ENCODE measurements at regions not wholly inside any gene's neighbourhood (a gene's known extent, or its start where the extent isn't known, plus 50 kb on each side); places are given as distances from the start of the nearest gene placed in this dataset.
"Not testable (repeated sequence)": the region's sequence is repeated elsewhere in the genome, so short reads cannot be mapped to it uniquely, and the experiment has no call there.

GRCh38 chr4:171532968-171533367 is 280.2 kb upstream of the GALNTL6 start:
- no peak for DNase-seq (ENCODE audit: low read depth)

GRCh38 chr4:171524903-171525302 is 288.3 kb upstream of the GALNTL6 start:
- no peak for DNase-seq (ENCODE audit: low read depth)

- DNase-seq (ENCODE audit: low read depth) = no peak
Observed at GRCh38 chr4:171521726-171522125, 291.5 kb upstream of the GALNTL6 start.

- no peak for DNase-seq (ENCODE audit: low read depth)
Observed at GRCh38 chr4:171519457-171519856, 293.7 kb upstream of the GALNTL6 start.

- DNase-seq (ENCODE audit: low read depth) = no peak
Observed at GRCh38 chr4:171517883-171518282, 295.3 kb upstream of the GALNTL6 start.

GRCh38 chr4:171516694-171517093 is 296.5 kb upstream of the GALNTL6 start:
- no peak for DNase-seq (ENCODE audit: low read depth)

- DNase-seq (ENCODE audit: low read depth) = no peak
Observed at GRCh38 chr4:171484681-171485080, 328.5 kb upstream of the GALNTL6 start.

GRCh38 chr4:171478181-171478580 is 335.0 kb upstream of the GALNTL6 start:
- DNase-seq (ENCODE audit: low read depth) = no peak

- not testable (repeated sequence) for DNase-seq (ENCODE audit: low read depth)
Observed at GRCh38 chr4:171475111-171475510, 338.1 kb upstream of the GALNTL6 start.

- no peak for DNase-seq (ENCODE audit: low read depth)
Observed at GRCh38 chr4:171473155-171473554, 340.0 kb upstream of the GALNTL6 start.

- DNase-seq (ENCODE audit: low read depth) = no peak
Observed at GRCh38 chr4:171472230-171472629, 341.0 kb upstream of the GALNTL6 start.

GRCh38 chr4:171464499-171464898 is 348.7 kb upstream of the GALNTL6 start:
- no peak for DNase-seq (ENCODE audit: low read depth)

GRCh38 chr4:171461191-171461590 is 352.0 kb upstream of the GALNTL6 start:
- DNase-seq (ENCODE audit: low read depth) = no peak

- no peak for DNase-seq (ENCODE audit: low read depth)
Observed at GRCh38 chr4:171448919-171449481, 364.2 kb upstream of the GALNTL6 start.

- DNase-seq (ENCODE audit: low read depth) = no peak
Observed at GRCh38 chr4:171448358-171448757, 364.8 kb upstream of the GALNTL6 start.

GRCh38 chr4:171441300-171441941 is 371.8 kb upstream of the GALNTL6 start:
- no peak for DNase-seq (ENCODE audit: low read depth)

GRCh38 chr4:171433674-171434073 is 379.5 kb upstream of the GALNTL6 start:
- no peak for DNase-seq (ENCODE audit: low read depth)

GRCh38 chr4:171432536-171432935 is 380.7 kb upstream of the GALNTL6 start:
- no peak for DNase-seq (ENCODE audit: low read depth)

- no peak for DNase-seq (ENCODE audit: low read depth)
Observed at GRCh38 chr4:171430495-171430894, 382.7 kb upstream of the GALNTL6 start.

GRCh38 chr4:171397175-171397574 is 416.0 kb upstream of the GALNTL6 start:
- no peak for DNase-seq (ENCODE audit: low read depth)

- DNase-seq (ENCODE audit: low read depth) = no peak
Observed at GRCh38 chr4:171390626-171391025, 422.6 kb upstream of the GALNTL6 start.

- no peak for DNase-seq (ENCODE audit: low read depth)
Observed at GRCh38 chr4:171378323-171378722, 434.9 kb upstream of the GALNTL6 start.

- no peak for DNase-seq (ENCODE audit: low read depth)
Observed at GRCh38 chr4:171376724-171377123, 436.5 kb upstream of the GALNTL6 start.

- no peak for DNase-seq (ENCODE audit: low read depth)
Observed at GRCh38 chr4:171353535-171353934, 459.7 kb upstream of the GALNTL6 start.

All from HS-27A (cell line).